ENCODE measurements at regions not wholly inside any gene's neighbourhood (a gene's known extent, or its start where the extent isn't known, plus 50 kb on each side); places are given as distances from the start of the nearest gene placed in this dataset.
A peak's percentile ranks its signal among the peaks of the same experiment; 100 is the strongest.
"Not testable (repeated sequence)": the region's sequence is repeated elsewhere in the genome, so short reads cannot be mapped to it uniquely, and the experiment has no call there.

GRCh38 chr5:24135536-24135935 lies 509.2 kb downstream of the CDH10 start:
- no peak for DNase-seq (ENCODE audit: low read depth in 2 of 2)

- DNase-seq (ENCODE audit: low read depth in 2 of 2) = peak; percentile 4 to 7
These were observed 503.7 kb downstream of the CDH10 start for GRCh38 chr5:24141046-24141445.

DNA sequence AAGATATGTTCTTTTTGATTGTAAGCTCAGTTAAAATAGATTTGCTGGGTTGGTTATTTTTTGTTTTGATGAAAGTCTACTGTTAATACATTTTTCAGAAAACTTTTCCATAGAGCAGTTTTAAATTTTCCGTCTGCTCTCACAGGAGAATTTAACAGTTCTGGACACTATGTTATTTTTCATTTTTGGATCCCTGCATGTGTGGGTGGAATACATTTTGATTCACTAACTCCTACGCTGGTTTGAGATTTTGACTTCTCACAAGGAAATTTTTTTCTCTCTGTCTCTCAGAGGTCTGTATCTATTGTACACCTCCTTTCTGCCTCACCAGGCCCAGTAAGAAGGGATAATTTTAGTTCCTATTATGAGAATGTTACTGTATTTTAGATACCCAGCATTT lies 502.4 kb downstream of the CDH10 start:
- DNase-seq (ENCODE audit: low read depth in 2 of 2) = no peak

GRCh38 chr5:24145806-24146205 lies 499.0 kb downstream of the CDH10 start:
- no peak for DNase-seq (ENCODE audit: low read depth in 2 of 2)

DNA sequence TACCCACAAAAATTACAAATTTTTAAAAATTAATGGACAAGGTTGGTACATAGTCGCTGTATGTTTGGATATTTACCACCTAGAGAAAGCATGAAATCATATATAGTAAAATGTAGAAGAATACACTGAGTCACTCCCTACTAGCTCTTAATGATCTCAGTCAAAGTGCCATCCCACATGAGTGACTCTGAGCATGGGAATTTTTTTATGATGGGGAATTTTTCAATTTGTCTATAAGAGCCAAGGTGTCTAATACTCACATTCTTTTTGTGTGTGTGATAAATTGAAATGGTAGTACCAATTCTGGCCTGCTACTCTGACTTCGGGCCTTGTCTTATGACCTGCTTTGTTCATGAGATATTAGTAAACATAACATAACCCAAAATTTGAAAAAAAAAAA lies 483.2 kb downstream of the CDH10 start:
- peak in 1 of 2 experiments; percentile 4 for DNase-seq (ENCODE audit: low read depth in 2 of 2)

GRCh38 chr5:24162343-24162742 lies 482.4 kb downstream of the CDH10 start:
- no peak for DNase-seq (ENCODE audit: low read depth in 2 of 2)

DNA sequence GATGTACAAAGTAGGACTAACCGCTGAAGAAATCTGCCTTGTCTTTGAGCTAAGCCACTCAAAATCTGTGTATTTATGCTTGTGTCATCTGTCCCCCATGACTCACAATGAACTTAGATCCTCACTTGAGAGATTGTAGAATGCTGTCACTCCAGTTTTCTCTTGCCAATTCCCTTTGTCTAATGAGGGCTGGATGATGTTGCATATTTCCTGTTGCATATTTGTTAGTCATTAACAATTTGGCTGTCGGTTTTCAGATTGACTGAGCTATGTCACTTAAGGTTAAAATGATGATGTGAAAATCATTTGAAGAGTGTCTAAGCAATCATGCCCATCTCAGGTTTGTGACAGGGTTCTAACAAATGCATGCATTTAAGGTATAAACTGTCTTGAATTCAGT lies 481.7 kb downstream of the CDH10 start:
- DNase-seq (ENCODE audit: low read depth in 2 of 2) = peak in 1 of 2 experiments; percentile 6

GRCh38 chr5:24167806-24168205 lies 477.0 kb downstream of the CDH10 start:
- DNase-seq (ENCODE audit: low read depth in 2 of 2) = peak in 1 of 2 experiments; percentile 23

DNA sequence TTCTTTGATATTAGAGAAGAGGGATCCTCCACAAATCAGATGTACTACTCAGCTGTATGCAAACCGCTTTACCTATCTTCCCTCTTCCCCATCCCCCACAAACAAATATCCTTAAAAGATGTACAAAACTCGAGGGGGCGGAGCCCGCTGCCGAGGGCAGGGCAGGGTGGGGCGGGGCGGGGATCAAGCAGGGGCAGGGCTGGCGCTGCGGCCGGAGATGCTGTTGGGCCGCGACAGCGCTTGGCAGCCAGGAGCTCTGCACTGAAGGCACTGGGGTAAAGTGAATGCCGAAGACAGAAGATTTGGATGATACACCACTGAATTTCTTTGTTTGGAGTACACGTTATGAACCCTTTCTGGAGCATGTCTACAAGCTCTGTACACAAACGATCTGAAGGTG lies 474.8 kb downstream of the CDH10 start:
- DNase-seq (ENCODE audit: low read depth in 2 of 2) = no peak

- not testable (repeated sequence) for DNase-seq (ENCODE audit: low read depth in 2 of 2)
These were observed 473.8 kb downstream of the CDH10 start for GRCh38 chr5:24170930-24171329.

DNA sequence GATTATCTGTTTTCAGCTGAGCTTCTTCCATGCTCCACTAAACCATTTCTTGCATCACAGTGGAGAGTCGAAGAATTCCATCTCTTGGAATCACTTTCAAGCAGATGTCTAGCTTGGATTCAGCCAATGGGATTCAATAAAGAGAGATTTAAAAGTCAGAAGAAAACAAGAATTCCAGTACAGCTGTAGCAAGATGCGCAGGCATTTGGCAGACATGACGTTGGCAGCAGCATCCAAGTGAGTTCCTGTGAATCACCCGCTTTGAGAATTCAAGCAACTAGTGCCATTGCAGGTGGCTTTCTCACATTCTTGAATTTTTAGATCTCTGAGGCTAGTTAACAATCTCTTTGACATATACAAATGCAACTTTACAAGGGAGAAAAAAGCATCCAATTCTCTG lies 467.0 kb downstream of the CDH10 start:
- DNase-seq (ENCODE audit: low read depth in 2 of 2) = no peak

DNA sequence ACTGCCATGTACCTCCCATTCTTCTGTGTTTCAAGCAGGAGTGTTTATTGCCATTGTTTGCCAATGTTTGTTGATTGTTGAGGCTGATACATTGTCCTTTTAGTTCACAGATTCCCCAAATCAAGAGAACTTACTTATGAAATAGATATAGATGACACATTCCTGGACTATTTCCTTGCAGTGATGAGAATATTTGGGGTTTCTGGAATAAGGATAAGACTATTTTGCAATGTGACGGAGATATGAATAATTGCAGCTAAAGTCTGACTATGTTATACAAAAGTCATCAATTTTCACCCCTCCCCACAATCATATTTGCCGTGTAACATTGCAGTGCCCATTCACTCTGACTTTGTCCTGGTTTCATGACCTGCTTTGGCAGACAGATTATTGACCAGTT lies 460.8 kb downstream of the CDH10 start:
- DNase-seq (ENCODE audit: low read depth in 2 of 2) = peak; percentile 59 to 61

DNA sequence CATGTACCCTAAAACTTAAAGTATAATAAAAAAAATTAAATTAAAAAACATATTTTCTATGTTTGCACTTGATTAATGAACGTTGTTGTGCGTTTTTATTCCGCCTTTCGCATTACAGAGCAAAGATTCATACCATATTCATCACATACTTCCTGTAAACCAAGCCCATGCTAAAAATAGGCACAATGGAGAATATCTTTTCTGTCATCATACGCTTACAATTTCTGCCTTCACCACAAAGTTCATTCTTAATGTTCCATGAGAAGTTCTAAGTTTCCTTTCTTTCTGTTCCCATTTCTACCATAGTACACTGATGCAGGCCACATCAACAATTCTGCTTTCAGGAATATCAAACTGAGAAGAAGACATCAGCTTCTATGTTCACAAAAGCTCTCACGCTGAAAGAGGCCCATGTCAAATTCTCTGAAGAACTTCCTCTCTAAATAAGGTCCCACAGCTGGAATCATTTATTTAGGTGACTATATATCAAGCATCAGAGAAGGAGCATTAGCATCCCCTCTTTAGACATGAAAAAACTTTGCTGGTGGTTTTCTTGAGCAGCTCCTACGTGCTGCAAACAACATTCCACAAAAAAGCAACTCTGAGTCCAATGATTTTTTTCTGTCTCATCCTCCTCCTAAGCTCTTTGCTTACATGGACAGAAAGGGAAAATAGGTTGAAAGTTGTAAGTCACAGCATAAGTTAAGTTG lies 456.4 kb downstream of the CDH10 start:
- DNase-seq (ENCODE audit: low read depth in 2 of 2) = peak; percentile 81 to 85

DNA sequence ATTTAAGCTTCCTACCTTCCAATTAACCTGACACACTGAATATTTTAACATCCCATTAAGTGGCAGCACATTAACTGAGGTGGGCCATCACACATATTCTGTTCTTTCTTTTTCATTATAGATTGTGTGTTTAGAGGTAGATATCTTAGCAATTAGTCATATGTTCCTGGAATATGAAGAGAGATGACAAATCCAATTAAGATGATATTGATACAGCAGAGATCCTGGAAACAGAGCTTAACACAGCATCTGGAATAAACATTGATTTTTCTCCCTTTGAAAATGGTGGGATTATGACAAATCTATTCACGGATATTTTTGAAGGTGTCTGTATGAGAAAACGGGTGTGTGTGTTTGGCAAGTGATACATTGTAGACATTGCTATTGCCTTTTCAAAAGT lies 448.0 kb downstream of the CDH10 start:
- DNase-seq (ENCODE audit: low read depth in 2 of 2) = no peak

- DNase-seq (ENCODE audit: low read depth in 2 of 2) = no peak
These were observed 436.1 kb downstream of the CDH10 start for GRCh38 chr5:24208686-24209106.

DNA sequence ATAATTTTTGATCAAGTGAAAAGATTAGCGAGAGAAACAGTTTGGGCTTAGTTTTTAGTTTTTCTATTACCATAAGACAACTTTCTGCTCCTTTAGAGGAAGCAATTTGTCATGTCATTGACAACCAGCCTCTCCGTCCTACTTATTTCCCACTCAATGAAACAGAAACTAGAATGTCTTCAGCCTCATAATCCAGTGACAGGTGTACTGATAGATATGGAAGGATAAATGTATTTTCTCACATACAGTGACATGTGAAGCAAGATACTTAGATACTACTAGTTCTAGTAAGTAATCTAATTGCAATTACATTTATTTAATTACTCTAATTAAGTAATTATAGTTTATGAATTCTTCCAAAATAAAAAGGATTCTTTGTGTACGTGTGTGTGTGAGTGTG lies 429.7 kb downstream of the CDH10 start:
- DNase-seq (ENCODE audit: low read depth in 2 of 2) = no peak

- DNase-seq (ENCODE audit: low read depth in 2 of 2) = peak; percentile 66 to 70
These were observed 421.9 kb downstream of the CDH10 start for GRCh38 chr5:24222876-24223275.

DNA sequence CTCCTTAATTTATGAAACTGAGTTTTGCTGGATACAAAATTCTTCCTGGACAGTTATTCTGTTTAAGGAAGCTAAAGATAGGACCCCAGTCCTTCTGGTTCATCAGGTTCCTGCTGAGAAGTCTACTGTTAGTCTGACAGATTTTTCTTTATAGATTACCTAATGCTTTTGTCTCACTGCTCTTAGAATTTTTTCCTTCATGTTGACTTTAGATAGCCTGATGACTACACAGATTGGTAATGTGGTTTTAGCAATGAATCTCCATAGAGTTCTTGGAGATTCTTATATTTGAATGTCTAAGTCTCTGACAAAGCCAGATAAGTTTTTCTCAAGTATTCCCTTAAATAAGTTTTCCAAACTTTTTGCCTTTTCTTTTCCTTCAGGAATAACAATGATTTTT lies 419.7 kb downstream of the CDH10 start:
- DNase-seq (ENCODE audit: low read depth in 2 of 2) = no peak

DNA sequence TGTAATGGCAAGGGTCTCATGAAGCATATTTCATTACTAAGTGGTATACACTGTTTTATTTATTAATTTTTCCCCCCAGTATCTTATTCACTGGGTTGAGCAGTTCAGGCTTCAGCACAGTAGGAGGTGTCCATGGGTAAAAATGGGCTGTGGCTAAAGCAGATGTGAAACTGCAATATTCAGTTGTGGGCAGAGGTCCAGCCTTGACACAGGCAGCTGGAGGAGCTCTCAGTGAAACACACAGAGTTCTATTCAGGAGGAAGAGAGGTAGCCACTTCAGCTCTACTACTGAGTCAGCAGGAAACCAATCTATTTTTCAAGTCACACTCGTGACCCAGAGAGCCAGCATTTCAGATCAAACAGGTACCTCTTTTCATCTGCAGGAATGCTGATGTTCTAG lies 418.3 kb downstream of the CDH10 start:
- DNase-seq (ENCODE audit: low read depth in 2 of 2) = no peak

DNA sequence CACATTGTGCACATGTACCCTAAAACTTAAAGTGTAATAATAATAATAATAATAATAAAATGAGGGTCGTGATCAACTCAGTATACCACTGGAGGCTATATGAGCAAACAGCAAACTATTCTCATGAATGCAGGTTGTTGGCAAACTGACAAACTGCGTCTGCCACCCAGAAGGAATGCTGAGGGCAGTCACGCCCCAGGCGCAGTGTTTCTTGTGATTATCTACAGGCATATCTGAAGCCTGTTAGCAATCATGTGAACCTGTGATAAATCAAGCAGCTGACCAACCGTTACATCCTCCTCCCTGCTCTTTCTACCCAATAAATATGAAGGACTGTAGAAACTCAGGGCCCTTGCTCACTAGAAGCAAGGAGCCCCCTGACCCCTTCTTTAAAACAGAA lies 416.9 kb downstream of the CDH10 start:
- DNase-seq (ENCODE audit: low read depth in 2 of 2) = not testable (repeated sequence)

DNA sequence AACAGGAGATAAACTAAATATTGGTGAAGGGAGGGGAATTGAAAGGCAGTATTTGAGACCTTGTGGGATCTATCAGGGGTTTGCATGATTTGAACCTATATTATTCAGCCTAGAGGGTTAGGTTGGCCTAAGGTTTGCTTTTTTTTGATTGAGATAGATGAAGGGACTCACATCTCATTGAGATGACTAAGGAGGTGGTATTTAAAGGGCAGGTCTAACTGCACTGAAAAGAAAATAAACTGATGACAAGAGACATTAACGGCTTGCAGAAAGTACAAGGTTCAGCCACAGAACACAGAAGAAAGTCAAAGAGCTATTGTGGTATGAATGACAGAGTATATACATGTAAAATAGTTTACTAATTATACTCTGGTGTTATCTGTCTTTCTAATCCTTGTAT lies 412.7 kb downstream of the CDH10 start:
- DNase-seq (ENCODE audit: low read depth in 2 of 2) = no peak

- no peak for DNase-seq (ENCODE audit: low read depth in 2 of 2)
These were observed 411.8 kb downstream of the CDH10 start for GRCh38 chr5:24232929-24233498.

DNA sequence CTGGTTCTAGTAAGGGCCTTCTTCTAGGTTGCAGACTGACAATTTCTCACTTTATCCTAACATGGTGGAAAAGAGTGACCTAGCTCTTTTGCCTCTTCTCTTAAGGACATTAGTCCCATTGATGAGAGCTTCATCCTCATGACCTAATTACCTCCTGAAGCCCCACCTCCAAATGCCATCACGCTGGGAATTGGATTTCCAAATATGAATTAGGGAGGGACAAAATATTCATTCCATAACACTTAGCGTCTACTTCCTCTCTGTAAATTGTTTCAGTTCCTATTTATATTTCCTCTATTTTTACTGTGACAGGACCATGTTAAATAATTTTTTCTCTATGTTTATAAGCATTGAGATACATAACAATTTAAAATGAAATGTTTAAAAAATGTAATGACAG lies 408.8 kb downstream of the CDH10 start:
- DNase-seq (ENCODE audit: low read depth in 2 of 2) = no peak

- DNase-seq (ENCODE audit: low read depth in 2 of 2) = no peak
These were observed 399.0 kb downstream of the CDH10 start for GRCh38 chr5:24245821-24246220.

Data from fibroblast of skin of left quadriceps (primary cell).